Glutamatergic neuron (in vitro differentiated cells): ENCODE measurements at regions not wholly inside any gene's neighbourhood (a gene's known extent, or its start where the extent isn't known, plus 50 kb on each side); places are given as distances from the start of the nearest gene placed in this dataset.
A peak's percentile ranks its signal among the peaks of the same experiment; 100 is the strongest.

Source experiments
- DNase-seq: peaks from one replicate; pipeline ENCODE4 v3.0.0; 2022
- H3K27ac Mint-ChIP-seq: one replicate; pipeline ENCODE4 v1.8.0; 2020; ENCODE audit warnings: mild to moderate bottlenecking, mixed read lengths, inconsistent platforms; ENCODE audit not compliant: unreplicated experiment
- H3K27me3 Mint-ChIP-seq: one replicate; pipeline ENCODE4 v1.8.0; 2020; ENCODE audit warnings: mild to moderate bottlenecking, moderate library complexity, mixed read lengths, inconsistent platforms; ENCODE audit not compliant: unreplicated experiment
- H3K36me3 Mint-ChIP-seq: one replicate; pipeline ENCODE4 v1.8.0; 2020; ENCODE audit warnings: mild to moderate bottlenecking, mixed read lengths, inconsistent platforms; ENCODE audit not compliant: unreplicated experiment
- H3K4me1 Mint-ChIP-seq: one replicate; pipeline ENCODE4 v1.8.0; 2020; ENCODE audit warnings: mild to moderate bottlenecking, low read depth, mixed read lengths, inconsistent platforms; ENCODE audit not compliant: unreplicated experiment
- H3K4me3 Mint-ChIP-seq: one replicate; pipeline ENCODE4 v1.8.0; 2020; ENCODE audit warnings: mild to moderate bottlenecking, mixed read lengths, inconsistent platforms; ENCODE audit not compliant: unreplicated experiment
- H3K9me3 Mint-ChIP-seq: one replicate; pipeline ENCODE4 v1.8.0; 2020; ENCODE audit warnings: mild to moderate bottlenecking, moderate library complexity, mixed read lengths, inconsistent platforms; ENCODE audit not compliant: unreplicated experiment
- CTCF ChIP-seq: fragments of 200-600 bp; sonication (generic); IDR thresholded peaks from one replicate; pipeline ENCODE4 v1.5.0; 2021; ENCODE audit not compliant: partially characterized antibody, unreplicated experiment

- no peak for TF ChIP-seq CTCF
- Mint-ChIP-seq H3K4me3 (no peak overlapping the region), H3K36me3 (peaks cover 11% of the 10 kb centered on the region), H3K27ac (no peak overlapping the region), H3K4me1 (no peaks in the 10 kb centered on the region), H3K9me3 (peaks cover 2% of the 10 kb centered on the region), H3K27me3 (peaks cover 19% of the 10 kb centered on the region)
- DNase-seq: no peak
Measured at GRCh38 chr17:72404872-72405271, 284.1 kb downstream of the SOX9 start.

GRCh38 chr17:72405662-72406230, 284.9 kb downstream of the SOX9 start:
- peaks cover 11% of the 10 kb centered on the region for H3K36me3 Mint-ChIP-seq
- peaks cover 2% of the 10 kb centered on the region for H3K9me3 Mint-ChIP-seq
- H3K4me3 Mint-ChIP-seq: no peak overlapping the region
- H3K27ac Mint-ChIP-seq: no peak overlapping the region
- H3K27me3 Mint-ChIP-seq: peaks cover 20% of the 10 kb centered on the region
- TF ChIP-seq CTCF: no peak
- DNase-seq: no peak
- H3K4me1 Mint-ChIP-seq: no peaks in the 10 kb centered on the region

DNA sequence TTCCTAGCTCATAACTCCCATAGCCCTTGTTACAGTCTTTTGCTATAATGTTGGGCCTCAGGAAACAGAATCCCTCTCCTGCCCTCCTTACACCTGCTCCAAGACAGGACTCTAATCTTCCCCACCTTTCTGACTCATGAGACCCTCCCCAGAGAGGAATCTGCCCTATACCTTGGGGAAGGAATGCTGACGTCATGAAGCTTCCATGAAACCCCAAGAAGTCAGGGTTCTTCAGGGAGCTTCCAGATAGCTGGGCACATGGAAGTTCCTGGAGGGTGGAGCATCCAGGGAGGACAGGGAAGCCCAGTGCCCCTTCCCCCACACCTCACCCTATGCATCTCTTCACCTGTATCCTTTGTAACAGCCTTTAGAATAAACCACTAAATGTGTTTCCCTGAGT, 285.7 kb downstream of the SOX9 start:
- H3K27me3 Mint-ChIP-seq: peaks cover 17% of the 10 kb centered on the region
- DNase-seq: no peak
- H3K4me3 Mint-ChIP-seq: no peak overlapping the region
- H3K27ac Mint-ChIP-seq: no peak overlapping the region
- H3K36me3 Mint-ChIP-seq: peaks cover 5% of the 10 kb centered on the region
- TF ChIP-seq CTCF: no peak
- peaks cover 4% of the 10 kb centered on the region for H3K9me3 Mint-ChIP-seq
- peaks cover 2% of the 10 kb centered on the region for H3K4me1 Mint-ChIP-seq

- H3K27ac Mint-ChIP-seq: no peak overlapping the region
- DNase-seq: peak; percentile 60
- peaks cover 17% of the 10 kb centered on the region for H3K27me3 Mint-ChIP-seq
Measured at GRCh38 chr17:72407336-72407909, 286.6 kb downstream of the SOX9 start.

More at GRCh38 chr17:72407336-72407909, 286.6 kb downstream of the SOX9 start:
- Mint-ChIP-seq H3K4me3 (no peak overlapping the region), H3K9me3 (peaks cover 4% of the 10 kb centered on the region), H3K4me1 (peaks cover 2% of the 10 kb centered on the region), H3K36me3 (peaks cover 5% of the 10 kb centered on the region)
- no peak for TF ChIP-seq CTCF
